MM.1S (cell line): ENCODE measurements at regions not wholly inside any gene's neighbourhood (a gene's known extent, or its start where the extent isn't known, plus 50 kb on each side); places are given as distances from the start of the nearest gene placed in this dataset.

Experiments
- CTCF ChIP-seq: fragments of 300-600 bp; sonication (generic); IDR thresholded peaks from 2 replicates; pipeline ENCODE4 v1.5.1; 2016; ENCODE audit warnings: antibody characterized with exemption, low read length, mixed read lengths
- EZH2 ChIP-seq: fragments of 300-600 bp; sonication (generic); optimal IDR thresholded peaks from 2 replicates; pipeline ENCODE3; 2017; ENCODE audit warnings: low read depth, mild to moderate bottlenecking, antibody characterized with exemption, low read length, mixed read lengths

- TF ChIP-seq CTCF (no peak), EZH2 (no peak)
These were observed 67.8 kb downstream of the RASSF10 start for GRCh38 chr11:13076961-13077360.
